Sigmoid colon (tissue), 6 donors: ENCODE measurements at regions not wholly inside any gene's neighbourhood (a gene's known extent, or its start where the extent isn't known, plus 50 kb on each side); places are given as distances from the start of the nearest gene placed in this dataset.

Experiments used
- DNase-seq: peaks from one replicate; pipeline ENCODE4 v3.0.0-alpha.2; 2019
- H3K27ac ChIP-seq, 4 donors: fragments of 200-600 bp; sonication (generic); one replicate each; pipeline ENCODE4 v1.5.1; 2016 to 2019; ENCODE audit warnings: mild to moderate bottlenecking in 1 of 4
- H3K27me3 ChIP-seq, 3 donors: fragments of 200-600 bp; sonication (generic); one replicate each; pipeline ENCODE4 v1.5.1; 2019; ENCODE audit warnings: mild to moderate bottlenecking in 1 of 3
- H3K36me3 ChIP-seq, 4 donors: fragments of 200-600 bp; sonication (generic); one replicate each; pipeline ENCODE4 v1.5.1; 2016 to 2019
- H3K4me1 ChIP-seq, 4 donors: fragments of 200-600 bp; sonication (generic); one replicate each; pipeline ENCODE4 v1.5.1; 2017 to 2019
- H3K4me3 ChIP-seq, 4 donors: fragments of 200-600 bp; sonication (generic); one replicate each; pipeline ENCODE4 v1.5.1; 2017 to 2019; ENCODE audit warnings: mild to moderate bottlenecking in 2 of 4, moderate library complexity in 1 of 4
- H3K9me3 ChIP-seq, 4 donors: fragments of 200-600 bp in 3 of 4; sonication (generic) in 3 of 4; one replicate each; pipeline versions ENCODE4 v1.5.1 to v1.6.1; 2013 to 2019
- CTCF ChIP-seq, 4 experiments: fragments of 450-650 bp in 3 of 4; fragments of 200-600 bp in 1 of 4; IDR thresholded peaks; one replicate each; pipeline ENCODE4 v1.5.1; 2016 to 2019; ENCODE audit warnings: antibody characterized with exemption in 4 of 4, mild to moderate bottlenecking in 3 of 4, moderate library complexity in 2 of 4
- EP300 ChIP-seq, 4 donors: sonication (generic); formaldehyde crosslinking; IDR thresholded peaks; one replicate each; pipeline ENCODE4 v1.6.1; 2017; ENCODE audit warnings: antibody characterized with exemption in 4 of 4
- POLR2A ChIP-seq, 2 donors: fragments of 450-650 bp; IDR thresholded peaks; one replicate each; pipeline ENCODE4 v1.6.1; 2016; ENCODE audit warnings: antibody characterized with exemption in 2 of 2, mild to moderate bottlenecking in 2 of 2, moderate library complexity in 2 of 2
- POLR2AphosphoS5 ChIP-seq, 4 donors: sonication (generic); formaldehyde crosslinking; IDR thresholded peaks; one replicate each; pipeline ENCODE4 v1.6.1; 2017; ENCODE audit warnings: antibody characterized with exemption in 4 of 4
- WGBS, 2 donors: extraction: QIAGEN DNeasy Blood & Tissue Kit; methylation state at CpG; one replicate each; pipeline ENCODE4 v1.1.7; 2013; 5-methylcytosine and 5-hydroxymethylcytosine counted together
- intact Hi-C: fragments of 100-400 bp; cut with DNase I; formaldehyde crosslinking; loops from one replicate; pipeline ENCODE4 v1.15.1; 2023
- donor health status: healthy with polysubstance abuse.
- donor health status: healthy.

- no peak for DNase-seq
- H3K4me1 ChIP-seq: peaks cover 0 to 10% (median 4%) of the 10 kb centered on the region in 4 donors
- no peak overlapping the region for H3K27ac ChIP-seq
- no peaks in the 10 kb centered on the region for H3K36me3 ChIP-seq
- H3K4me3 ChIP-seq: no peak overlapping the region
- no peaks in the 10 kb centered on the region for H3K27me3 ChIP-seq
- intact Hi-C loops: no loop called here
- WGBS, 2 donors: 18 to 55% methylated on average over 2 of the region's 2 CpGs
- TF ChIP-seq POLR2AphosphoS5 (IDR thresholded peaks at IDR 0.05) (no peak), EP300 (IDR thresholded peaks at IDR 0.05) (no peak), CTCF (IDR thresholded peaks at IDR 0.05) (no peak), POLR2A (IDR thresholded peaks at IDR 0.05) (no peak)
- no peaks in the 10 kb centered on the region for H3K9me3 ChIP-seq
These were observed 352.9 kb upstream of the OR4E1 start for GRCh38 chr14:22026527-22026926.

- Histone ChIP-seq H3K4me1 (peaks cover 0 to 13% (median 4%) of the 10 kb centered on the region in 4 donors), H3K27me3 (no peaks in the 10 kb centered on the region), H3K27ac (no peak overlapping the region), H3K36me3 (no peaks in the 10 kb centered on the region), H3K4me3 (no peak overlapping the region), H3K9me3 (no peaks in the 10 kb centered on the region)
- 51 to 64% methylated on average over 1 of the region's 1 CpG for WGBS, 2 donors
- no peak for DNase-seq
- TF ChIP-seq POLR2A (IDR thresholded peaks at IDR 0.05): no peak
- TF ChIP-seq POLR2AphosphoS5 (IDR thresholded peaks at IDR 0.05): no peak
- TF ChIP-seq CTCF (IDR thresholded peaks at IDR 0.05): no peak
- no peak for TF ChIP-seq EP300 (IDR thresholded peaks at IDR 0.05)
- intact Hi-C loops: no loop called here
These were observed 352.3 kb upstream of the OR4E1 start for GRCh38 chr14:22025879-22026278.

GRCh38 chr14:22024137-22024536, 350.5 kb upstream of the OR4E1 start:
- no peaks in the 10 kb centered on the region for H3K36me3 ChIP-seq
- peaks cover 0 to 13% (median 4%) of the 10 kb centered on the region in 4 donors for H3K4me1 ChIP-seq
- no peak overlapping the region for H3K4me3 ChIP-seq
- 0 to 11% methylated on average over 1 of the region's 1 CpG for WGBS, 2 donors
- intact Hi-C loops: no loop called here
- no peak overlapping the region for H3K27ac ChIP-seq
- no peak for TF ChIP-seq POLR2A (IDR thresholded peaks at IDR 0.05)
- no peak for TF ChIP-seq EP300 (IDR thresholded peaks at IDR 0.05)
- TF ChIP-seq POLR2AphosphoS5 (IDR thresholded peaks at IDR 0.05): no peak
- no peak for TF ChIP-seq CTCF (IDR thresholded peaks at IDR 0.05)
- no peaks in the 10 kb centered on the region for H3K27me3 ChIP-seq
- H3K9me3 ChIP-seq: no peaks in the 10 kb centered on the region
- DNase-seq: no peak

GRCh38 chr14:22018890-22019289, 345.3 kb upstream of the OR4E1 start:
- 71 to 75% methylated on average over 1 of the region's 1 CpG for WGBS, 2 donors
- H3K36me3 ChIP-seq: no peaks in the 10 kb centered on the region
- H3K4me1 ChIP-seq: peaks cover 0 to 13% (median 4%) of the 10 kb centered on the region in 4 donors
- H3K4me3 ChIP-seq: no peak overlapping the region
- no peak for DNase-seq
- TF ChIP-seq POLR2A (IDR thresholded peaks at IDR 0.05) (no peak), POLR2AphosphoS5 (IDR thresholded peaks at IDR 0.05) (no peak), CTCF (IDR thresholded peaks at IDR 0.05) (no peak), EP300 (IDR thresholded peaks at IDR 0.05) (no peak)
- H3K27ac ChIP-seq: no peak overlapping the region
- no peaks in the 10 kb centered on the region for H3K9me3 ChIP-seq
- H3K27me3 ChIP-seq: no peaks in the 10 kb centered on the region
- intact Hi-C loops: no loop called here

GRCh38 chr14:22012452-22012851, 338.8 kb upstream of the OR4E1 start:
- TF ChIP-seq POLR2A (IDR thresholded peaks at IDR 0.05) (no peak), POLR2AphosphoS5 (IDR thresholded peaks at IDR 0.05) (no peak), EP300 (IDR thresholded peaks at IDR 0.05) (no peak), CTCF (IDR thresholded peaks at IDR 0.05) (no peak)
- intact Hi-C loops: no loop called here
- Histone ChIP-seq H3K36me3 (no peaks in the 10 kb centered on the region), H3K9me3 (no peaks in the 10 kb centered on the region), H3K27ac (peak overlapping the region in 1 of 4 donors; percentile 12), H3K4me3 (no peak overlapping the region), H3K27me3 (no peaks in the 10 kb centered on the region), H3K4me1 (peaks cover 0 to 18% (median 12%) of the 10 kb centered on the region in 4 donors)
- WGBS, 2 donors: 58 to 62% methylated on average over 3 of the region's 3 CpGs
- DNase-seq: no peak
